ENCODE measurements at regions not wholly inside any gene's neighbourhood (a gene's known extent, or its start where the extent isn't known, plus 50 kb on each side); places are given as distances from the start of the nearest gene placed in this dataset.

- TF ChIP-seq CTCF (IDR thresholded peaks at IDR 0.05) (no peak), POLR2A (IDR thresholded peaks at IDR 0.05) (no peak)
Observed at GRCh38 chr2:120596990-120597594, 138.6 kb upstream of the GLI2 start.
